GM23338 (cell line): ENCODE measurements at regions not wholly inside any gene's neighbourhood (a gene's known extent, or its start where the extent isn't known, plus 50 kb on each side); places are given as distances from the start of the nearest gene placed in this dataset.

Experiments used
- ATAC-seq: fragments of 200-7000 bp; cut with Tn5 transposase; 3 replicates; pipeline ENCODE4 v1.9.1; 2020
- DNase-seq: peaks from one replicate; pipeline ENCODE4 v3.0.0-alpha.2; 2015; ENCODE audit warnings: low spot score
- H2AFZ ChIP-seq: fragments of 200-600 bp; sonication (generic); 2 replicates; pipeline ENCODE4 v1.8.0; 2016; ENCODE audit warnings: antibody characterized with exemption, mild to moderate bottlenecking, moderate library complexity
- H3F3A ChIP-seq: fragments of 200-600 bp; sonication (generic); replicated peaks from 2 replicates; pipeline ENCODE4 v1.8.0; 2017; ENCODE audit warnings: antibody characterized with exemption, mixed run types, low read depth
- H3K27ac ChIP-seq: fragments of 200-600 bp; sonication (generic); 2 replicates; pipeline ENCODE4 v1.6.1; 2016; ENCODE audit warnings: low read depth
- H3K27me3 ChIP-seq: fragments of 200-600 bp; sonication (generic); 2 replicates; pipeline ENCODE4 v1.8.0; 2016; ENCODE audit warnings: mild to moderate bottlenecking, mixed run types, moderate library complexity; ENCODE audit not compliant: insufficient read depth
- H3K36me3 ChIP-seq: fragments of 200-600 bp; sonication (generic); 2 replicates; pipeline ENCODE4 v1.8.0; 2016; ENCODE audit warnings: mild to moderate bottlenecking; ENCODE audit not compliant: insufficient read depth
- H3K4me1 ChIP-seq: fragments of 200-600 bp; sonication (generic); 2 replicates; pipeline ENCODE4 v1.8.0; 2016; ENCODE audit warnings: mild to moderate bottlenecking, moderate library complexity; ENCODE audit not compliant: insufficient read depth
- H3K4me2 ChIP-seq: fragments of 200-600 bp; sonication (generic); 2 replicates; pipeline ENCODE4 v1.7.1; 2017; ENCODE audit warnings: mixed run types
- H3K4me3 ChIP-seq: fragments of 200-600 bp; sonication (generic); 2 replicates; pipeline ENCODE4 v1.6.1; 2016; ENCODE audit warnings: mixed run types
- H3K79me2 ChIP-seq: fragments of 200-600 bp; sonication (generic); replicated peaks from 2 replicates; pipeline ENCODE4 v1.8.0; 2017; ENCODE audit warnings: mild to moderate bottlenecking; ENCODE audit not compliant: insufficient read depth
- H3K9me2 ChIP-seq: fragments of 200-600 bp; sonication (generic); 2 replicates; pipeline ENCODE4 v1.8.0; 2017; ENCODE audit not compliant: insufficient read depth
- H4K20me1 ChIP-seq: fragments of 200-600 bp; sonication (generic); replicated peaks from 2 replicates; pipeline ENCODE4 v1.8.0; 2017; ENCODE audit warnings: mild to moderate bottlenecking; ENCODE audit not compliant: insufficient read depth
- H3K27ac Mint-ChIP-seq: 2 replicates; pipeline ENCODE4 v1.8.0; 2020; ENCODE audit warnings: inconsistent platforms, mild to moderate bottlenecking, moderate library complexity, mixed read lengths
- H3K27me3 Mint-ChIP-seq: 3 replicates; pipeline ENCODE4 v1.8.0; 2022; ENCODE audit warnings: low read depth, mild to moderate bottlenecking, moderate library complexity, mixed read lengths, inconsistent platforms; ENCODE audit not compliant: insufficient read depth, poor library complexity
- H3K36me3 Mint-ChIP-seq: 3 replicates; pipeline ENCODE4 v1.8.0; 2021; ENCODE audit warnings: low read depth, mild to moderate bottlenecking, inconsistent platforms, moderate library complexity, mixed read lengths
- H3K4me1 Mint-ChIP-seq: 3 replicates; pipeline ENCODE4 v1.8.0; 2020; ENCODE audit warnings: mild to moderate bottlenecking, inconsistent platforms, mixed read lengths
- H3K4me3 Mint-ChIP-seq: 3 replicates; pipeline ENCODE4 v1.8.0; 2021; ENCODE audit warnings: moderate library complexity, mild to moderate bottlenecking, inconsistent platforms, mixed read lengths
- H3K9me3 Mint-ChIP-seq: 3 replicates; pipeline ENCODE4 v1.8.0; 2020; ENCODE audit warnings: moderate library complexity, mild to moderate bottlenecking, inconsistent platforms, mixed read lengths
- CREB1 ChIP-seq: fragments of 250-450 bp; sonication (Bioruptor Pico); IDR thresholded peaks from 2 replicates; pipeline ENCODE4 v1.5.0; 2020; ENCODE audit warnings: low read depth, mild to moderate bottlenecking, moderate library complexity
- ETS1 ChIP-seq: IDR thresholded peaks from 2 replicates; pipeline ENCODE4 v1.6.1; 2016; ENCODE audit warnings: antibody characterized with exemption
- EZH2 ChIP-seq: fragments of 200-600 bp; sonication (generic); IDR thresholded peaks from one replicate; pipeline ENCODE4 v1.8.0; 2017; ENCODE audit warnings: antibody characterized with exemption, mild to moderate bottlenecking, low read depth; ENCODE audit not compliant: unreplicated experiment
- EZH2phosphoT487 ChIP-seq: fragments of 200-600 bp; sonication (generic); IDR thresholded peaks from one replicate; pipeline ENCODE4 v1.8.1; 2018; ENCODE audit warnings: antibody characterized with exemption; ENCODE audit not compliant: unreplicated experiment
- JUNB ChIP-seq: IDR thresholded peaks from one replicate; pipeline ENCODE4 v1.6.1; 2016; ENCODE audit warnings: antibody characterized with exemption; ENCODE audit not compliant: unreplicated experiment
- NANOG ChIP-seq: IDR thresholded peaks from 2 replicates; pipeline ENCODE4 v1.6.1; 2016; ENCODE audit warnings: antibody characterized with exemption, borderline replicate concordance
- POLR2AphosphoS5 ChIP-seq: IDR thresholded peaks from 2 replicates; pipeline ENCODE4 v1.6.1; 2016; ENCODE audit warnings: antibody characterized with exemption, low read depth
- REST ChIP-seq: IDR thresholded peaks from one replicate; pipeline ENCODE4 v1.6.1; 2018; ENCODE audit warnings: antibody characterized with exemption; ENCODE audit not compliant: unreplicated experiment
- STAT1 ChIP-seq: IDR thresholded peaks from one replicate; pipeline ENCODE4 v1.6.1; 2016; ENCODE audit warnings: antibody characterized with exemption; ENCODE audit not compliant: unreplicated experiment
- ZNF114 ChIP-seq: fragments of 250-450 bp; sonication (Bioruptor Pico); IDR thresholded peaks from 2 replicates; pipeline ENCODE4 v1.5.0; 2020; ENCODE audit warnings: mild to moderate bottlenecking, moderate library complexity
- ZNF331 ChIP-seq: fragments of 250-450 bp; sonication (Bioruptor Pico); IDR thresholded peaks from 2 replicates; pipeline ENCODE4 v1.5.0; 2020; ENCODE audit warnings: low read depth, mild to moderate bottlenecking, moderate library complexity
- TF ChIP-seq, protein P1 (sequence below), 2 experiments: fragments of 200-600 bp in 1 of 2; sonication (generic) in 1 of 2; conservative IDR thresholded peaks; 2 replicates each; pipeline versions ENCODE4 v1.5.1 to v1.6.1; 2016 to 2017; ENCODE audit warnings: antibody characterized with exemption in 2 of 2, low read depth in 2 of 2, mild to moderate bottlenecking in 2 of 2, moderate library complexity in 1 of 2
- TF ChIP-seq, protein P2 (sequence below): fragments of 250-450 bp; sonication (Bioruptor Pico); IDR thresholded peaks from 2 replicates; pipeline ENCODE4 v1.5.0; 2020; ENCODE audit warnings: mild to moderate bottlenecking, moderate library complexity

- H3F3A ChIP-seq: no peaks in the 10 kb centered on the region
- no peak overlapping the region for H2AFZ ChIP-seq
- no peak overlapping the region for H3K4me3 Mint-ChIP-seq
- no peaks in the 10 kb centered on the region for H3K36me3 Mint-ChIP-seq
- H3K9me3 Mint-ChIP-seq: no peaks in the 10 kb centered on the region; the same call in 2 of the 3 replicates
- TF ChIP-seq EZH2phosphoT487: no peak
- TF ChIP-seq STAT1: no peak
- no peak for TF ChIP-seq JUNB
- TF ChIP-seq REST: no peak
- no peak for TF ChIP-seq ETS1
- no peak for TF ChIP-seq ZNF114 (CRISPR knock-in tag)
- TF ChIP-seq, protein P1, sequence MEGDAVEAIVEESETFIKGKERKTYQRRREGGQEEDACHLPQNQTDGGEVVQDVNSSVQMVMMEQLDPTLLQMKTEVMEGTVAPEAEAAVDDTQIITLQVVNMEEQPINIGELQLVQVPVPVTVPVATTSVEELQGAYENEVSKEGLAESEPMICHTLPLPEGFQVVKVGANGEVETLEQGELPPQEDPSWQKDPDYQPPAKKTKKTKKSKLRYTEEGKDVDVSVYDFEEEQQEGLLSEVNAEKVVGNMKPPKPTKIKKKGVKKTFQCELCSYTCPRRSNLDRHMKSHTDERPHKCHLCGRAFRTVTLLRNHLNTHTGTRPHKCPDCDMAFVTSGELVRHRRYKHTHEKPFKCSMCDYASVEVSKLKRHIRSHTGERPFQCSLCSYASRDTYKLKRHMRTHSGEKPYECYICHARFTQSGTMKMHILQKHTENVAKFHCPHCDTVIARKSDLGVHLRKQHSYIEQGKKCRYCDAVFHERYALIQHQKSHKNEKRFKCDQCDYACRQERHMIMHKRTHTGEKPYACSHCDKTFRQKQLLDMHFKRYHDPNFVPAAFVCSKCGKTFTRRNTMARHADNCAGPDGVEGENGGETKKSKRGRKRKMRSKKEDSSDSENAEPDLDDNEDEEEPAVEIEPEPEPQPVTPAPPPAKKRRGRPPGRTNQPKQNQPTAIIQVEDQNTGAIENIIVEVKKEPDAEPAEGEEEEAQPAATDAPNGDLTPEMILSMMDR (conservative IDR thresholded peaks at IDR 0.05; ENCODE audit: low read depth in 2 of 2): no peak
- TF ChIP-seq, protein P2, sequence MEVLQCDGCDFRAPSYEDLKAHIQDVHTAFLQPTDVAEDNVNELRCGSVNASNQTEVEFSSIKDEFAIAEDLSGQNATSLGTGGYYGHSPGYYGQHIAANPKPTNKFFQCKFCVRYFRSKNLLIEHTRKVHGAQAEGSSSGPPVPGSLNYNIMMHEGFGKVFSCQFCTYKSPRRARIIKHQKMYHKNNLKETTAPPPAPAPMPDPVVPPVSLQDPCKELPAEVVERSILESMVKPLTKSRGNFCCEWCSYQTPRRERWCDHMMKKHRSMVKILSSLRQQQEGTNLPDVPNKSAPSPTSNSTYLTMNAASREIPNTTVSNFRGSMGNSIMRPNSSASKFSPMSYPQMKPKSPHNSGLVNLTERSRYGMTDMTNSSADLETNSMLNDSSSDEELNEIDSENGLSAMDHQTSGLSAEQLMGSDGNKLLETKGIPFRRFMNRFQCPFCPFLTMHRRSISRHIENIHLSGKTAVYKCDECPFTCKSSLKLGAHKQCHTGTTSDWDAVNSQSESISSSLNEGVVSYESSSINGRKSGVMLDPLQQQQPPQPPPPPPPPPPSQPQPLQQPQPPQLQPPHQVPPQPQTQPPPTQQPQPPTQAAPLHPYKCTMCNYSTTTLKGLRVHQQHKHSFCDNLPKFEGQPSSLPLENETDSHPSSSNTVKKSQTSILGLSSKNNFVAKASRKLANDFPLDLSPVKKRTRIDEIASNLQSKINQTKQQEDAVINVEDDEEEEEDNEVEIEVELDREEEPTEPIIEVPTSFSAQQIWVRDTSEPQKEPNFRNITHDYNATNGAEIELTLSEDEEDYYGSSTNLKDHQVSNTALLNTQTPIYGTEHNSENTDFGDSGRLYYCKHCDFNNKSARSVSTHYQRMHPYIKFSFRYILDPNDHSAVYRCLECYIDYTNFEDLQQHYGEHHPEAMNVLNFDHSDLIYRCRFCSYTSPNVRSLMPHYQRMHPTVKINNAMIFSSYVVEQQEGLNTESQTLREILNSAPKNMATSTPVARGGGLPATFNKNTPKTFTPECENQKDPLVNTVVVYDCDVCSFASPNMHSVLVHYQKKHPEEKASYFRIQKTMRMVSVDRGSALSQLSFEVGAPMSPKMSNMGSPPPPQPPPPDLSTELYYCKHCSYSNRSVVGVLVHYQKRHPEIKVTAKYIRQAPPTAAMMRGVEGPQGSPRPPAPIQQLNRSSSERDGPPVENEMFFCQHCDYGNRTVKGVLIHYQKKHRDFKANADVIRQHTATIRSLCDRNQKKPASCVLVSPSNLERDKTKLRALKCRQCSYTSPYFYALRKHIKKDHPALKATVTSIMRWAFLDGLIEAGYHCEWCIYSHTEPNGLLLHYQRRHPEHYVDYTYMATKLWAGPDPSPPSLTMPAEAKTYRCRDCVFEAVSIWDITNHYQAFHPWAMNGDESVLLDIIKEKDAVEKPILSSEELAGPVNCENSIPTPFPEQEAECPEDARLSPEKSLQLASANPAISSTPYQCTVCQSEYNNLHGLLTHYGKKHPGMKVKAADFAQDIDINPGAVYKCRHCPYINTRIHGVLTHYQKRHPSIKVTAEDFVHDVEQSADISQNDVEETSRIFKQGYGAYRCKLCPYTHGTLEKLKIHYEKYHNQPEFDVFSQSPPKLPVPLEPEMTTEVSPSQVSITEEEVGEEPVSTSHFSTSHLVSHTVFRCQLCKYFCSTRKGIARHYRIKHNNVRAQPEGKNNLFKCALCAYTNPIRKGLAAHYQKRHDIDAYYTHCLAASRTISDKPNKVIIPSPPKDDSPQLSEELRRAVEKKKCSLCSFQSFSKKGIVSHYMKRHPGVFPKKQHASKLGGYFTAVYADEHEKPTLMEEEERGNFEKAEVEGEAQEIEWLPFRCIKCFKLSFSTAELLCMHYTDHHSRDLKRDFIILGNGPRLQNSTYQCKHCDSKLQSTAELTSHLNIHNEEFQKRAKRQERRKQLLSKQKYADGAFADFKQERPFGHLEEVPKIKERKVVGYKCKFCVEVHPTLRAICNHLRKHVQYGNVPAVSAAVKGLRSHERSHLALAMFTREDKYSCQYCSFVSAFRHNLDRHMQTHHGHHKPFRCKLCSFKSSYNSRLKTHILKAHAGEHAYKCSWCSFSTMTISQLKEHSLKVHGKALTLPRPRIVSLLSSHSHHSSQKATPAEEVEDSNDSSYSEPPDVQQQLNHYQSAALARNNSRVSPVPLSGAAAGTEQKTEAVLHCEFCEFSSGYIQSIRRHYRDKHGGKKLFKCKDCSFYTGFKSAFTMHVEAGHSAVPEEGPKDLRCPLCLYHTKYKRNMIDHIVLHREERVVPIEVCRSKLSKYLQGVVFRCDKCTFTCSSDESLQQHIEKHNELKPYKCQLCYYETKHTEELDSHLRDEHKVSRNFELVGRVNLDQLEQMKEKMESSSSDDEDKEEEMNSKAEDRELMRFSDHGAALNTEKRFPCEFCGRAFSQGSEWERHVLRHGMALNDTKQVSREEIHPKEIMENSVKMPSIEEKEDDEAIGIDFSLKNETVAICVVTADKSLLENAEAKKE: no peak
- no peak for TF ChIP-seq NANOG
- TF ChIP-seq ZNF331 (CRISPR knock-in tag): no peak
- no peak for TF ChIP-seq POLR2AphosphoS5
- TF ChIP-seq CREB1 (CRISPR knock-in tag): no peak
- no peak for TF ChIP-seq EZH2
- ATAC-seq: no peak
- H3K27ac ChIP-seq: no peak overlapping the region
- no peak overlapping the region for H3K27ac Mint-ChIP-seq
- no peaks in the 10 kb centered on the region for H4K20me1 ChIP-seq
- no peak overlapping the region for H3K4me2 ChIP-seq
- H3K27me3 Mint-ChIP-seq: peaks cover 6% of the 10 kb centered on the region
- H3K79me2 ChIP-seq: no peaks in the 10 kb centered on the region
- no peak for DNase-seq
- no peaks in the 10 kb centered on the region for H3K9me2 ChIP-seq
- H3K4me1 Mint-ChIP-seq: peaks cover 56% of the 10 kb centered on the region
- H3K4me3 ChIP-seq: no peak overlapping the region
- no peaks in the 10 kb centered on the region for H3K27me3 ChIP-seq
- no peaks in the 10 kb centered on the region for H3K36me3 ChIP-seq
- H3K4me1 ChIP-seq: peaks cover 27% of the 10 kb centered on the region
Observed at GRCh38 chr9:134972140-134972539, 54.4 kb upstream of the FCN1 start.
